Natural killer cell (primary cell): ENCODE measurements at regions not wholly inside any gene's neighbourhood (a gene's known extent, or its start where the extent isn't known, plus 50 kb on each side); places are given as distances from the start of the nearest gene placed in this dataset.

Experiments used
- ATAC-seq, 3 donors: fragments of 150-1000 bp in 2 of 3; fragments of 200-7000 bp in 1 of 3; cut with Tn5 transposase; 1 replicate in 1 of 3; 2 replicates in 2 of 3; pipeline ENCODE4 v1.10.0; 2021; ENCODE audit warnings: mild to moderate bottlenecking in 2 of 3, moderate library complexity in 2 of 3
- DNase-seq, 2 donors: peaks; one replicate each; pipeline versions ENCODE4 v3.0.0 to v3.0.0-alpha.2; 2013 to 2021; ENCODE audit warnings: mixed read lengths in 1 of 2
- H3K27ac ChIP-seq: one replicate; pipeline ENCODE4 v1.5.1; 2013; ENCODE audit warnings: mild to moderate bottlenecking, low read length
- H3K27me3 ChIP-seq: one replicate; pipeline ENCODE4 v1.6.1; 2013; ENCODE audit warnings: low read length; ENCODE audit not compliant: control insufficient read depth, insufficient read depth
- H3K36me3 ChIP-seq: one replicate; pipeline ENCODE4 v1.6.1; 2013; ENCODE audit warnings: low read length; ENCODE audit not compliant: control insufficient read depth, insufficient read depth
- H3K4me1 ChIP-seq: one replicate; pipeline ENCODE4 v1.6.1; 2013; ENCODE audit warnings: low read length; ENCODE audit not compliant: control insufficient read depth, insufficient read depth
- H3K4me3 ChIP-seq: one replicate; pipeline ENCODE4 v1.5.1; 2013; ENCODE audit warnings: low read length
- H3K9me3 ChIP-seq: one replicate; pipeline ENCODE4 v1.6.1; 2013; ENCODE audit warnings: low read length; ENCODE audit not compliant: control insufficient read depth, insufficient read depth
- H3K27ac Mint-ChIP-seq, 2 donors: one replicate each; pipeline ENCODE4 v1.8.0; 2022; ENCODE audit warnings: mild to moderate bottlenecking in 2 of 2, mixed read lengths in 2 of 2, moderate library complexity in 1 of 2
- H3K27me3 Mint-ChIP-seq, 2 donors: one replicate each; pipeline ENCODE4 v1.8.0; 2022; ENCODE audit warnings: low read depth in 2 of 2, mixed read lengths in 2 of 2
- H3K36me3 Mint-ChIP-seq: one replicate; pipeline ENCODE4 v1.8.0; 2022; ENCODE audit warnings: mixed read lengths
- H3K4me1 Mint-ChIP-seq, 2 donors: one replicate each; pipeline ENCODE4 v1.8.0; 2022; ENCODE audit warnings: mixed read lengths in 2 of 2
- H3K4me3 Mint-ChIP-seq: one replicate; pipeline ENCODE4 v1.8.0; 2022; ENCODE audit warnings: mild to moderate bottlenecking, moderate library complexity, mixed read lengths
- H3K9me3 Mint-ChIP-seq, 2 donors: one replicate each; pipeline ENCODE4 v1.8.0; 2022; ENCODE audit warnings: mixed read lengths in 2 of 2
- WGBS: methylation state at CpG from one replicate; pipeline ENCODE4 v1.1.7; 2013; ENCODE audit warnings: missing lambda C conversion rate; ENCODE audit not compliant: insufficient coverage; 5-methylcytosine and 5-hydroxymethylcytosine counted together
- intact Hi-C: fragments of 100-400 bp; cut with micrococcal nuclease; formaldehyde crosslinking; loops from one replicate; pipeline ENCODE4 v1.14.2; 2022
- TF ChIP-seq, protein P1 (sequence below): fragments of 200-600 bp; IDR thresholded peaks from one replicate; pipeline ENCODE4 v1.8.0; 2022; ENCODE audit warnings: antibody characterized with exemption

DNA sequence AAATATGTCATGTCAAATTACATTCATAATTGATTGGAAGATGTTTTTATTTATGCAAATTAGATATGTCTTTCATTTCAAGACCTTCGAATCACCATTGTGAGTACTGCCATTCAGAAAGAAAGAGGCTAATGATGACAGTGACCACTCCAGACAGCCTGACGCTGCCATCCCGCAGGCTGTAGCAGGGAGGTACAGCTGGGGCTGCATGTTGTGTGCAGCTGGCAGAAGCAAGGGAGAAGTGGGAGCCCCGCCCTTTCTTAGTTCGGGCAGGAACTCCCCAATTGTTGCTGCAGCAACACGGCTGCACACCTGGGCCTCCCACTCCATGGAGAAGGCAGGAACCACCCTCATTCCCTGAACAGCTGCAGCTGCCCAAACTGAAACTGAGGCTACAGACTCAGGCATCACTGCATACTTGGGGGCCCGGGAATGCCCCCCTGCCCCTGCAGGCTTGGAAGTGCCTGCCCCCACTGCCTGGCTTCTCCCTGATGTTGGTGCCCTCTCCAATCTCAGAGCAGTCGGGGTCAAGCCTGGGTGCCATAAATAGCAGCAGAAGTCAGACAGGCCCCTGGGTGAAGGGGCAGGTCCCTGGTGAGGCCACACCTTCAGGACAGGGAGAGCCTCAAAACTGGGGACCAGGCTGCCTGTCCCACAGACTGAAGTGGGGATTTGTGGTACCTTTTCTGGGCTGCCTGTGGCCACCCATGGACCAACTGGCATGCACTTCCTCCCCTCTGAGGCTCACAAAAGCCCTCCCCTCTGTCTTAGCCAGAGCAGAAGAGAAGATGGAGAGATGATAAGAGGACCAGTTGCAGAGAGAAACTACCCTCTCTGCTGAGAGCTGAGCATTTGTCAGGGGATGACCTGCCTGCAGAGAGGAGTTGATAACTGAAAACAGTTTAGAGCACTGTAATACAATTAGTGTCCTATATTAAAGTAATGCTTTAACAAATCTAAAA lies 964.6 kb downstream of the SI start:
- Mint-ChIP-seq H3K27me3 (no peaks in the 10 kb centered on the region), H3K27ac (no peak overlapping the region), H3K9me3 (peaks cover 11 to 19% of the 10 kb centered on the region in 2 donors), H3K36me3 (peaks cover 9% of the 10 kb centered on the region), H3K4me3 (no peak overlapping the region), H3K4me1 (no peaks in the 10 kb centered on the region)
- Histone ChIP-seq H3K9me3 (peaks cover 17% of the 10 kb centered on the region), H3K36me3 (no peaks in the 10 kb centered on the region), H3K4me1 (no peaks in the 10 kb centered on the region), H3K27ac (no peak overlapping the region), H3K4me3 (no peak overlapping the region), H3K27me3 (no peaks in the 10 kb centered on the region)
- TF ChIP-seq, protein P1, sequence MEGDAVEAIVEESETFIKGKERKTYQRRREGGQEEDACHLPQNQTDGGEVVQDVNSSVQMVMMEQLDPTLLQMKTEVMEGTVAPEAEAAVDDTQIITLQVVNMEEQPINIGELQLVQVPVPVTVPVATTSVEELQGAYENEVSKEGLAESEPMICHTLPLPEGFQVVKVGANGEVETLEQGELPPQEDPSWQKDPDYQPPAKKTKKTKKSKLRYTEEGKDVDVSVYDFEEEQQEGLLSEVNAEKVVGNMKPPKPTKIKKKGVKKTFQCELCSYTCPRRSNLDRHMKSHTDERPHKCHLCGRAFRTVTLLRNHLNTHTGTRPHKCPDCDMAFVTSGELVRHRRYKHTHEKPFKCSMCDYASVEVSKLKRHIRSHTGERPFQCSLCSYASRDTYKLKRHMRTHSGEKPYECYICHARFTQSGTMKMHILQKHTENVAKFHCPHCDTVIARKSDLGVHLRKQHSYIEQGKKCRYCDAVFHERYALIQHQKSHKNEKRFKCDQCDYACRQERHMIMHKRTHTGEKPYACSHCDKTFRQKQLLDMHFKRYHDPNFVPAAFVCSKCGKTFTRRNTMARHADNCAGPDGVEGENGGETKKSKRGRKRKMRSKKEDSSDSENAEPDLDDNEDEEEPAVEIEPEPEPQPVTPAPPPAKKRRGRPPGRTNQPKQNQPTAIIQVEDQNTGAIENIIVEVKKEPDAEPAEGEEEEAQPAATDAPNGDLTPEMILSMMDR = no peak
- intact Hi-C loops = no loop called here
- DNase-seq (no peak), ATAC-seq (no peak)
- 79% methylated on average over 8 of the region's 8 CpGs for WGBS

DNA sequence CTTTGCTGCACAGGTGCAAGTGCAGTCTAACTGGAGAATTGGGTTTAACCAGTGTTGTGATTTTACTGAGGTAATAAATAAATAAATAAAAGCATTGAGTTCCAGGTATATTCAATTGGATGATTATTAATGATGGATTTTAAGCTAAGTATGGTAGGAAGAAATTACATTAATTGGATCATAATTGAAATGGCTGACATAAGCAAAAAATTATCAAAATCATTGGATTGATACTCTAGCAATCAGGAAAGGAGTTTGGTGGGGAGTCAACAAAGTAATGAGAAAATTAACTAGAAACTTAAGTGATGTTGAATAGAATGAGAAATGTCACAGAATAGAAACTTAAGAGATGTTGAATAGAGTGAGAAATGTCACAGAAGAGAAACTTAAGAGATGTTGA lies 981.9 kb downstream of the SI start:
- Mint-ChIP-seq H3K4me3 (no peak overlapping the region), H3K27ac (no peak overlapping the region), H3K27me3 (no peaks in the 10 kb centered on the region), H3K36me3 (peaks cover 6% of the 10 kb centered on the region), H3K9me3 (peaks cover 18% of the 10 kb centered on the region in 2 donors), H3K4me1 (no peaks in the 10 kb centered on the region)
- Histone ChIP-seq H3K27me3 (no peaks in the 10 kb centered on the region), H3K9me3 (peaks cover 3% of the 10 kb centered on the region), H3K27ac (no peak overlapping the region), H3K36me3 (no peaks in the 10 kb centered on the region), H3K4me3 (no peak overlapping the region), H3K4me1 (no peaks in the 10 kb centered on the region)
- intact Hi-C loops = no loop called here
- ATAC-seq = no peak
- no peak for DNase-seq
- TF ChIP-seq, protein P1 = no peak

DNA sequence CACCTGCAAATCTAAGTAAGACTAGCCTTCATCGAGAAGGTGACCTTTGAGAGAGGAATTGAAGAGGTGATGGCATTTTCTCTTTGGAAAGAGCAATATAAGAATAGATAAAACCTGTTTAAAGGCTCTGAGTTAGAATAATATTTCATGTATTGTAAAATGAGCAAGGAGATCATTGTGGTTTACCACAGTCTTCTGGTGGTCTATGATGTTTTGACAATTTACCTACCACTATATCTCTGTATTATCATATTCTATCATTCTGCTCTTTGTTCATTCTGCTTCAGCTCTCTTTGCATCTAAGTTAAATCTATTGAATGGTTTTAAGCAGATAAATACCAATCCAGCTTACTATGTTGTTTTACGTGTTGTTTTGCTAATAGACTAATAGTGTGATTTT lies 982.3 kb downstream of the SI start:
- H3K4me1 Mint-ChIP-seq = no peaks in the 10 kb centered on the region
- H3K4me1 ChIP-seq = no peaks in the 10 kb centered on the region

More for the DNA sequence above, 982.3 kb downstream of the SI start:
- intact Hi-C loops = no loop called here
- 87% methylated on average over 2 of the region's 2 CpGs for WGBS
- TF ChIP-seq, protein P1 = no peak
- Mint-ChIP-seq H3K27me3 (no peaks in the 10 kb centered on the region), H3K9me3 (peaks cover 16 to 22% of the 10 kb centered on the region in 2 donors), H3K4me3 (no peak overlapping the region), H3K36me3 (peaks cover 6% of the 10 kb centered on the region), H3K27ac (no peak overlapping the region)
- ATAC-seq (no peak), DNase-seq (no peak)
- no peaks in the 10 kb centered on the region for H3K36me3 ChIP-seq
- no peaks in the 10 kb centered on the region for H3K27me3 ChIP-seq
- H3K9me3 ChIP-seq = peaks cover 3% of the 10 kb centered on the region
- no peak overlapping the region for H3K27ac ChIP-seq
- H3K4me3 ChIP-seq = no peak overlapping the region
